ENCODE measurements at regions not wholly inside any gene's neighbourhood (a gene's known extent, or its start where the extent isn't known, plus 50 kb on each side); places are given as distances from the start of the nearest gene placed in this dataset.

DNA sequence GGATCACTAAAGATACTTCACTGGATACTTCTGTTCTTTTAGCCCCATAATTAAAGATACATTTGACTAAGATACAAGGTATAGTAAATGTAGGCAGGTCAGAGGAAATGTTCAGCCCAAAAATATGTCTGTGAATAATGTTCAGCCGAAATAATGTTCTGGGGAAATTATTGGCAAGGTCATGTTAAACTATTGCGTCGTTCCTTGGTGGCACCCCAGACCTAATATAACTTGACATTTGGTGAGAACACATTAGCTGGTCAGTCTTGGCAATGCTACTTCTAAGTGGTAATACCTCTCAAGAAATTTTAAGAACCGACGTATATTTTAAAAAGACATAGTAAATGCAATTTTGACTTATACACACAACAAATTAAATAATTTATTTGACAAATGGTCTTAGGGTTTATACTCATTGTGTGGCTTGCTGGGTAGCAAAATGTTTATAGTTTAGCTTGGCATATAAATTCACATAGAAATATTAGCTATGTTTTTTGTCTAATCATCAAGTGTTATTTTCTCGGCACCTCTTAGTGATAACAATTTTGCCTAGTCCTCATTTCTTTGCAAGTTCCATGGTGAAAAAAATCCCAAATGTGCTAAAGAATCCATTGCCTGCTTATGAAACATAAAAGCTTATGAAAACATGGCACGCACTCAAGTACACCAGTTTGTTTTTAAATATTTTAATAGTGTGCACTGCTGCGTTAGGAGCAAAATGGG, 270.3 kb upstream of the NEBL start:
- Histone ChIP-seq H3K27me3 (replicated peaks in 1 of 4; ENCODE audit: control insufficient read depth in 3 of 4, extremely low read depth in 1 of 4, insufficient read depth in 3 of 4, low read length in 3 of 4) (peaks cover 0 to 2% (median 0%) of the 10 kb centered on the region in 4 experiments; a peak in 3 of 7 replicates), H2BK5ac (ENCODE audit: low read depth, low read length) (no peak overlapping the region), H2AK5ac (ENCODE audit: low read depth, low read length) (no peak overlapping the region), H3K79me2 (ENCODE audit: control insufficient read depth in 1 of 2, insufficient read depth in 2 of 2, low read length in 2 of 2) (no peaks in the 10 kb centered on the region), H3K4me2 (ENCODE audit: insufficient read depth in 1 of 2, low read depth in 2 of 2, low read length in 2 of 2) (no peak overlapping the region), H4K91ac (replicated peaks; ENCODE audit: insufficient read length, low read length) (no peak overlapping the region), H3K27ac (ENCODE audit: low read depth, low read length) (no peak overlapping the region), H3K23ac (ENCODE audit: insufficient read length) (no peak overlapping the region), H4K20me1 (replicated peaks in 1 of 2; ENCODE audit: control insufficient read depth in 1 of 2, insufficient read depth in 2 of 2, low read length in 2 of 2) (peaks cover 0 to 2% of the 10 kb centered on the region in 2 experiments), H3K4ac (replicated peaks; ENCODE audit: insufficient read length, low read depth, low read length) (no peak overlapping the region), H3K4me3 (ENCODE audit: extremely low read depth in 1 of 4, insufficient read depth in 2 of 4, low read depth in 3 of 4, low read length in 4 of 4) (no peak overlapping the region), H2BK20ac (ENCODE audit: low read length) (no peak overlapping the region), H3K23me2 (ENCODE audit: low read depth, low read length) (no peaks in the 10 kb centered on the region), H4K5ac (ENCODE audit: insufficient read length, low read depth, low read length) (no peak overlapping the region), H3K4me1 (replicated peaks in 1 of 4; ENCODE audit: control insufficient read depth in 3 of 4, insufficient read depth in 4 of 4, low read length in 3 of 4) (peaks cover 0 to 2% (median 0%) of the 10 kb centered on the region in 4 experiments; a peak in 1 of 7 replicates), H2BK120ac (replicated peaks; ENCODE audit: low read depth, low read length) (no peak overlapping the region), H3K56ac (replicated peaks; ENCODE audit: insufficient read length, low read depth, low read length) (no peak overlapping the region), H3K79me1 (ENCODE audit: low read depth, low read length) (no peaks in the 10 kb centered on the region), H2BK15ac (ENCODE audit: low read length) (no peak overlapping the region), H3K14ac (ENCODE audit: insufficient read length) (no peak overlapping the region), H2AFZ (ENCODE audit: low read length) (no peak overlapping the region), H3K36me3 (ENCODE audit: control insufficient read depth in 2 of 4, insufficient read depth in 4 of 4, low read length in 3 of 4) (peaks cover 0 to 20% (median 3%) of the 10 kb centered on the region in 4 experiments; a peak in 2 of 8 replicates), H3K9me3 (ENCODE audit: insufficient read depth in 2 of 2, low read depth in 1 of 2, low read length in 1 of 2) (peaks cover 3 to 7% of the 10 kb centered on the region in 2 experiments; a peak in 3 of 4 replicates), H3K18ac (ENCODE audit: extremely low read depth, low read length) (no peak overlapping the region), H4K8ac (ENCODE audit: extremely low read depth, insufficient read depth, low read length) (no peak overlapping the region), H3K9ac (replicated peaks in 1 of 4; ENCODE audit: extremely low read depth in 1 of 4, low read depth in 3 of 4, low read length in 3 of 4) (no peak overlapping the region), H2BK12ac (ENCODE audit: low read depth, low read length) (no peak overlapping the region)
- 93% methylated on average over 8 of the region's 8 CpGs; no CpG with 5 or more reads in 1 of the 2 experiments for WGBS, 2 experiments (ENCODE audit: extremely low coverage in 1 of 2, insufficient coverage in 1 of 2, insufficient read length in 1 of 2, insufficient replicate concordance in 2 of 2, low coverage in 1 of 2, low lambda C conversion rate in 2 of 2, missing lambda C conversion rate in 1 of 2)
- ChIA-PET CTCF (ENCODE audit: partially characterized antibody) (no interaction called here), POLR2A (ENCODE audit: partially characterized antibody) (no interaction called here)
- no peak for FAIRE-seq
- no peak for DNase-seq (ENCODE audit: low read depth in 1 of 2, low spot score in 2 of 2)
- TF ChIP-seq RFX5 (IDR thresholded peaks at IDR 0.05; ENCODE audit: borderline replicate concordance, low read depth, low read length) (no peak), JUN (IDR thresholded peaks at IDR 0.05; ENCODE audit: low read depth, low read length) (no peak), ZNF274 (IDR thresholded peaks at IDR 0.05; ENCODE audit: borderline replicate concordance, extremely low read depth, low read length) (no peak), CTBP2 (IDR thresholded peaks at IDR 0.05; ENCODE audit: borderline replicate concordance, insufficient read depth, insufficient read length, low read length) (no peak), HDAC6 (IDR thresholded peaks at IDR 0.05; ENCODE audit: low read depth, low read length) (no peak), POLR2A (IDR thresholded peaks at IDR 0.05; ENCODE audit: control extremely low read depth in 1 of 2, low read depth in 2 of 2, low read length in 2 of 2) (no peak)
